Endothelial cell of umbilical vein (primary cell): ENCODE measurements at regions not wholly inside any gene's neighbourhood (a gene's known extent, or its start where the extent isn't known, plus 50 kb on each side); places are given as distances from the start of the nearest gene placed in this dataset.

ENCODE experiments used
- EZH2 ChIP-seq: IDR thresholded peaks from 2 replicates; pipeline ENCODE4 v1.6.1; 2012; ENCODE audit warnings: borderline replicate concordance, low read depth, mild to moderate bottlenecking, moderate library complexity, low read length, inconsistent platforms; ENCODE audit not compliant: severe bottlenecking
- POLR2A ChIP-seq: IDR thresholded peaks from 2 replicates; pipeline ENCODE4 v1.6.1; 2012; ENCODE audit warnings: low read depth, mild to moderate bottlenecking, control low read depth, low read length
- POLR2AphosphoS5 ChIP-seq: IDR thresholded peaks from 2 replicates; pipeline ENCODE4 v1.6.1; 2012; ENCODE audit warnings: low read depth, mild to moderate bottlenecking, control low read depth, low read length, moderate library complexity; ENCODE audit not compliant: insufficient read depth

DNA sequence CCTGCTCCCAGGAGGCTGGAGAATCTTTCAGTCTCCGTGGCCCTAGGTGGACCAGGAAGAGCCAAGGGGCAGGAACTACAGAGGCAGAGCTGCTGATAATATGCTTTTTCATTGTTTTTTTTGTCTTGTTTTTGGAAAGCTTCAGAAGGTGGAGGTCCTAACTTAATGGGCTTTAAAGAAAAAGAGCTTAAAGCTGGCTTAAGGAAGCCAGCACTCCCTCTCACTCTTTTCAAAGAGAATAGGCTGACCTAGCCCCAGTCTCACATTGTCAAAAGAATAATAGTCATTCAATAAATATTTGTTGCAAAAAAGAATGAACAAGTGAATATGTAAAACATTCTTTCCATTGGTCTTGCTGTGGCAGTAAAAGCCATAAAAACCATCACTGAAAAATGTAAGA is 61.0 kb upstream of the RRP15 start:
- TF ChIP-seq POLR2A (no peak), EZH2 (no peak), POLR2AphosphoS5 (no peak)
